H9 (cell line): ENCODE measurements at regions not wholly inside any gene's neighbourhood (a gene's known extent, or its start where the extent isn't known, plus 50 kb on each side); places are given as distances from the start of the nearest gene placed in this dataset.

Experiments
- DNase-seq: peaks from one replicate; pipeline ENCODE4 v3.0.0-alpha.2; 2017
- H2AFZ ChIP-seq: one replicate; pipeline ENCODE4 v1.6.1; 2013; ENCODE audit warnings: mild to moderate bottlenecking, low read length, control low read depth, moderate library complexity
- H2AK5ac ChIP-seq: 2 replicates; pipeline ENCODE4 v1.6.1; 2013; ENCODE audit warnings: low read length, control low read depth, mixed read lengths; ENCODE audit not compliant: insufficient read length
- H2BK120ac ChIP-seq: one replicate; pipeline ENCODE4 v1.6.1; 2013; ENCODE audit warnings: low read depth, mild to moderate bottlenecking, low read length, control low read depth, inconsistent platforms; ENCODE audit not compliant: poor library complexity, severe bottlenecking
- H2BK12ac ChIP-seq: 2 replicates; pipeline ENCODE4 v1.6.1; 2013; ENCODE audit warnings: low read length, control low read depth, mixed read lengths, low read depth; ENCODE audit not compliant: insufficient read length
- H2BK15ac ChIP-seq: 2 replicates; pipeline ENCODE4 v1.6.1; 2013; ENCODE audit warnings: low read depth, low read length, control low read depth
- H2BK20ac ChIP-seq: one replicate; pipeline ENCODE4 v1.6.1; 2013; ENCODE audit warnings: low read depth, mild to moderate bottlenecking, low read length, control low read depth, inconsistent platforms; ENCODE audit not compliant: poor library complexity, severe bottlenecking
- H2BK5ac ChIP-seq: 2 replicates; pipeline ENCODE4 v1.6.1; 2013; ENCODE audit warnings: low read length, control low read depth, mixed read lengths; ENCODE audit not compliant: insufficient read length
- H3K14ac ChIP-seq: 2 replicates; pipeline ENCODE4 v1.6.1; 2013; ENCODE audit warnings: low read length, control low read depth; ENCODE audit not compliant: insufficient read depth
- H3K18ac ChIP-seq: 2 replicates; pipeline ENCODE4 v1.6.1; 2013; ENCODE audit warnings: low read depth, mild to moderate bottlenecking, mixed read lengths, low read length, control low read depth; ENCODE audit not compliant: insufficient read length
- H3K23ac ChIP-seq: 2 replicates; pipeline ENCODE4 v1.6.1; 2013; ENCODE audit warnings: low read length, control low read depth, mixed read lengths, low read depth; ENCODE audit not compliant: insufficient read length
- H3K23me2 ChIP-seq: 2 replicates; pipeline ENCODE4 v1.6.1; 2013; ENCODE audit warnings: low read depth, mild to moderate bottlenecking, mixed read lengths, low read length, control low read depth; ENCODE audit not compliant: insufficient read length, poor library complexity, severe bottlenecking
- H3K27ac ChIP-seq: 2 replicates; pipeline ENCODE4 v1.5.1; 2013; ENCODE audit warnings: low read length, control low read depth, mixed read lengths, low read depth; ENCODE audit not compliant: insufficient read length
- H3K27me3 ChIP-seq: 2 replicates; pipeline ENCODE4 v1.6.1; 2013; ENCODE audit warnings: low read length, control low read depth, inconsistent platforms; ENCODE audit not compliant: insufficient read depth
- H3K4ac ChIP-seq: 2 replicates; pipeline ENCODE4 v1.6.1; 2013; ENCODE audit warnings: low read depth, mild to moderate bottlenecking, control low read depth, inconsistent platforms, low read length, moderate library complexity
- H3K4me1 ChIP-seq: 2 replicates; pipeline ENCODE4 v1.6.1; 2013; ENCODE audit warnings: low read length, control low read depth, inconsistent platforms; ENCODE audit not compliant: insufficient read depth
- H3K4me2 ChIP-seq: 2 replicates; pipeline ENCODE4 v1.6.1; 2013; ENCODE audit warnings: low read length, control low read depth, mixed read lengths; ENCODE audit not compliant: insufficient read length, insufficient read depth
- H3K56ac ChIP-seq: 2 replicates; pipeline ENCODE4 v1.6.1; 2013; ENCODE audit warnings: low read depth, mild to moderate bottlenecking, mixed read lengths, low read length, control low read depth; ENCODE audit not compliant: insufficient read length
- H3K79me1 ChIP-seq: 2 replicates; pipeline ENCODE4 v1.6.1; 2013; ENCODE audit warnings: low read depth, mild to moderate bottlenecking, moderate library complexity, low read length, control low read depth, inconsistent platforms; ENCODE audit not compliant: insufficient read depth, poor library complexity, severe bottlenecking
- H3K79me2 ChIP-seq: 2 replicates; pipeline ENCODE4 v1.6.1; 2013; ENCODE audit warnings: low read length, control low read depth, inconsistent platforms; ENCODE audit not compliant: insufficient read depth
- H3K9ac ChIP-seq: 2 replicates; pipeline ENCODE4 v1.6.1; 2013; ENCODE audit warnings: low read length, control low read depth, mixed read lengths; ENCODE audit not compliant: insufficient read length; ENCODE audit errors: extremely low read depth
- H3K9me3 ChIP-seq: one replicate; pipeline ENCODE4 v1.6.1; 2013; ENCODE audit warnings: low read depth, low read length, inconsistent platforms; ENCODE audit not compliant: control insufficient read depth
- H3T11ph ChIP-seq: one replicate; pipeline ENCODE4 v1.6.1; 2013; ENCODE audit warnings: mild to moderate bottlenecking, low read length, control low read depth, inconsistent platforms
- H4K20me1 ChIP-seq: one replicate; pipeline ENCODE4 v1.6.1; 2013; ENCODE audit not compliant: control insufficient read depth, insufficient read length, insufficient read depth
- H4K5ac ChIP-seq: 2 replicates; pipeline ENCODE4 v1.6.1; 2013; ENCODE audit warnings: low read depth, mild to moderate bottlenecking, mixed read lengths, low read length, control low read depth; ENCODE audit not compliant: insufficient read length
- H4K8ac ChIP-seq: replicated peaks from 2 replicates; pipeline ENCODE4 v1.6.1; 2013; ENCODE audit warnings: low read length, control low read depth, mixed read lengths, low read depth; ENCODE audit not compliant: insufficient read length
- H4K91ac ChIP-seq: 2 replicates; pipeline ENCODE4 v1.6.1; 2013; ENCODE audit warnings: low read depth, mild to moderate bottlenecking, moderate library complexity, mixed read lengths, low read length, control low read depth; ENCODE audit not compliant: insufficient read length
- H3K27ac Mint-ChIP-seq, 3 experiments: 2 replicates in 2 of 3; 3 replicates in 1 of 3; pipeline ENCODE4 v1.8.0; 2020 to 2021; ENCODE audit warnings: mixed read lengths in 3 of 3, mild to moderate bottlenecking in 1 of 3, moderate library complexity in 1 of 3
- H3K27me3 Mint-ChIP-seq: 2 replicates; pipeline ENCODE4 v1.8.0; 2021; ENCODE audit warnings: low read depth, mild to moderate bottlenecking, moderate library complexity, mixed read lengths
- H3K36me3 Mint-ChIP-seq, 3 experiments: 2 replicates in 2 of 3; 3 replicates in 1 of 3; pipeline ENCODE4 v1.8.0; 2020 to 2021; ENCODE audit warnings: low read depth in 3 of 3, mixed read lengths in 3 of 3; ENCODE audit not compliant: insufficient read depth in 1 of 3
- H3K4me1 Mint-ChIP-seq, 2 experiments: 2 replicates each; pipeline ENCODE4 v1.8.0; 2020; ENCODE audit warnings: mixed read lengths in 2 of 2
- H3K4me3 Mint-ChIP-seq, 2 experiments: 2 replicates in 1 of 2; 3 replicates in 1 of 2; pipeline ENCODE4 v1.8.0; 2020 to 2021; ENCODE audit warnings: mild to moderate bottlenecking in 2 of 2, mixed read lengths in 2 of 2, moderate library complexity in 1 of 2
- H3K9me3 Mint-ChIP-seq, 2 experiments: 2 replicates in 1 of 2; 3 replicates in 1 of 2; pipeline ENCODE4 v1.8.0; 2020; ENCODE audit warnings: mild to moderate bottlenecking in 2 of 2, mixed read lengths in 2 of 2, moderate library complexity in 1 of 2
- WGBS: extraction: QIAGEN DNeasy Blood & Tissue Kit; methylation state at CpG from one replicate; pipeline ENCODE4 v1.1.7; 2013; ENCODE audit warnings: missing lambda C conversion rate, low lambda C conversion rate, mixed read lengths; ENCODE audit not compliant: insufficient read length; ENCODE audit errors: extremely low coverage; 5-methylcytosine and 5-hydroxymethylcytosine counted together
- TF ChIP-seq, protein P1 (sequence below): fragments of 200-600 bp; sonication (generic); conservative IDR thresholded peaks from 3 replicates; pipeline ENCODE4 v1.8.0; 2021; ENCODE audit warnings: antibody characterized with exemption, mild to moderate bottlenecking

DNA sequence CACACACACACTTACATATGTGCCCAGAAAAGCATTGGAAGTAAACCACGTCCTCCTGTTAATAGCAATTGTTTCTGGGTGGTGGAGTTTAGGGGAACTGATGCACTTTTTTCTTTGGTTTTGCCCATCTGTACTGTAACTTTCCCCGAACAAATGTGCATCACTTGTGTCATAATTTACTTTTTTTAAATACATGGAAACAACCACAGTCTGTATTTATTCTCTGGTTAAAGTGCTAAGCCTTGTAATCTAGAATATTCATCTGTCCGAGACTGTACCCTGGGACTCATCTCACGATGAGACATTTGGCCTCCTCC, 61.5 kb upstream of the CD93 start:
- Histone ChIP-seq H4K20me1 (no peaks in the 10 kb centered on the region), H4K8ac (no peak overlapping the region), H4K91ac (no peak overlapping the region), H3K23me2 (no peaks in the 10 kb centered on the region), H2AK5ac (no peak overlapping the region), H3K79me2 (no peaks in the 10 kb centered on the region), H3K27me3 (no peaks in the 10 kb centered on the region), H3K4me2 (no peak overlapping the region), H3K4ac (no peak overlapping the region), H3K27ac (no peak overlapping the region), H3K9ac (no peak overlapping the region), H3K56ac (no peak overlapping the region), H2AFZ (no peak overlapping the region), H2BK20ac (no peak overlapping the region), H3K23ac (no peak overlapping the region), H3T11ph (no peak overlapping the region), H3K18ac (no peak overlapping the region), H3K4me1 (no peaks in the 10 kb centered on the region), H3K14ac (no peak overlapping the region), H3K79me1 (no peaks in the 10 kb centered on the region), H2BK5ac (no peak overlapping the region), H2BK120ac (no peak overlapping the region), H2BK12ac (no peak overlapping the region), H3K9me3 (no peaks in the 10 kb centered on the region), H2BK15ac (no peak overlapping the region), H4K5ac (no peak overlapping the region)
- TF ChIP-seq, protein P1, sequence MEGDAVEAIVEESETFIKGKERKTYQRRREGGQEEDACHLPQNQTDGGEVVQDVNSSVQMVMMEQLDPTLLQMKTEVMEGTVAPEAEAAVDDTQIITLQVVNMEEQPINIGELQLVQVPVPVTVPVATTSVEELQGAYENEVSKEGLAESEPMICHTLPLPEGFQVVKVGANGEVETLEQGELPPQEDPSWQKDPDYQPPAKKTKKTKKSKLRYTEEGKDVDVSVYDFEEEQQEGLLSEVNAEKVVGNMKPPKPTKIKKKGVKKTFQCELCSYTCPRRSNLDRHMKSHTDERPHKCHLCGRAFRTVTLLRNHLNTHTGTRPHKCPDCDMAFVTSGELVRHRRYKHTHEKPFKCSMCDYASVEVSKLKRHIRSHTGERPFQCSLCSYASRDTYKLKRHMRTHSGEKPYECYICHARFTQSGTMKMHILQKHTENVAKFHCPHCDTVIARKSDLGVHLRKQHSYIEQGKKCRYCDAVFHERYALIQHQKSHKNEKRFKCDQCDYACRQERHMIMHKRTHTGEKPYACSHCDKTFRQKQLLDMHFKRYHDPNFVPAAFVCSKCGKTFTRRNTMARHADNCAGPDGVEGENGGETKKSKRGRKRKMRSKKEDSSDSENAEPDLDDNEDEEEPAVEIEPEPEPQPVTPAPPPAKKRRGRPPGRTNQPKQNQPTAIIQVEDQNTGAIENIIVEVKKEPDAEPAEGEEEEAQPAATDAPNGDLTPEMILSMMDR = no peak
- no peak overlapping the region for H3K27ac Mint-ChIP-seq
- DNase-seq = no peak
- H3K4me1 Mint-ChIP-seq = peaks cover 11 to 17% of the 10 kb centered on the region in 2 experiments
- peaks cover 6 to 7% of the 10 kb centered on the region in 2 experiments; a peak in 4 of 5 replicates for H3K9me3 Mint-ChIP-seq
- no CpG with 5 or more reads among the region's 4 CpGs for WGBS
- H3K27me3 Mint-ChIP-seq = peaks cover 4% of the 10 kb centered on the region
- no peak overlapping the region for H3K4me3 Mint-ChIP-seq
- H3K36me3 Mint-ChIP-seq = peaks cover 0 to 7% (median 2%) of the 10 kb centered on the region in 3 experiments; a peak in 3 of 7 replicates
